GM18520 (cell line): ENCODE measurements at regions not wholly inside any gene's neighbourhood (a gene's known extent, or its start where the extent isn't known, plus 50 kb on each side); places are given as distances from the start of the nearest gene placed in this dataset.

Source experiments
- ATAC-seq: cut with Tn5 transposase; IDR thresholded peaks from one replicate; pipeline ENCODE4 v1.9.1; 2021; ENCODE audit not compliant: unreplicated experiment

GRCh38 chr4:28518561-28519165 is 1658.0 kb downstream of the STIM2 start:
- no peak for ATAC-seq

- ATAC-seq, result no peak
Measured at GRCh38 chr4:28523681-28524190, 1663.1 kb downstream of the STIM2 start.

- ATAC-seq, result no peak
Measured at GRCh38 chr4:28536124-28536523, 1675.5 kb downstream of the STIM2 start.

- no peak for ATAC-seq
Measured at GRCh38 chr4:28545986-28546385, 1685.3 kb downstream of the STIM2 start.

GRCh38 chr4:28548136-28548535 is 1687.5 kb downstream of the STIM2 start:
- ATAC-seq, result no peak

GRCh38 chr4:28548594-28548993 is 1688.0 kb downstream of the STIM2 start:
- no peak for ATAC-seq

GRCh38 chr4:28555866-28556265 is 1695.2 kb downstream of the STIM2 start:
- no peak for ATAC-seq

- ATAC-seq, result no peak
Measured at GRCh38 chr4:28557755-28558154, 1697.1 kb downstream of the STIM2 start.

GRCh38 chr4:28558895-28559294 is 1698.3 kb downstream of the STIM2 start:
- ATAC-seq, result no peak

- ATAC-seq, result no peak
Measured at GRCh38 chr4:28562913-28563312, 1702.3 kb downstream of the STIM2 start.

- no peak for ATAC-seq
Measured at GRCh38 chr4:28565396-28565795, 1704.8 kb downstream of the STIM2 start.

GRCh38 chr4:28600958-28601357 is 1740.3 kb downstream of the STIM2 start:
- no peak for ATAC-seq

- ATAC-seq, result no peak
Measured at GRCh38 chr4:28621591-28621990, 1761.0 kb downstream of the STIM2 start.

- ATAC-seq, result no peak
Measured at GRCh38 chr4:28636971-28637370, 1776.3 kb downstream of the STIM2 start.

- no peak for ATAC-seq
Measured at GRCh38 chr4:28639747-28640146, 1779.1 kb downstream of the STIM2 start.

GRCh38 chr4:28654618-28655017 is 1794.0 kb downstream of the STIM2 start:
- ATAC-seq, result no peak

GRCh38 chr4:28665306-28665705 is 1804.7 kb downstream of the STIM2 start:
- no peak for ATAC-seq

GRCh38 chr4:28675582-28675981 is 1814.9 kb downstream of the STIM2 start:
- no peak for ATAC-seq

- no peak for ATAC-seq
Measured at GRCh38 chr4:28677808-28678207, 1817.2 kb downstream of the STIM2 start.

GRCh38 chr4:28682847-28683246 is 1822.2 kb downstream of the STIM2 start:
- no peak for ATAC-seq

- ATAC-seq, result no peak
Measured at GRCh38 chr4:28686618-28687017, 1826.0 kb downstream of the STIM2 start.

- ATAC-seq, result no peak
Measured at GRCh38 chr4:28690890-28691289, 1830.2 kb downstream of the STIM2 start.

- no peak for ATAC-seq
Measured at GRCh38 chr4:28702571-28702970, 1841.9 kb downstream of the STIM2 start.
